ENCODE measurements at regions not wholly inside any gene's neighbourhood (a gene's known extent, or its start where the extent isn't known, plus 50 kb on each side); places are given as distances from the start of the nearest gene placed in this dataset.

GRCh38 chr12:61750604-61751003 is 509.6 kb upstream of the USP15 start:
- in situ Hi-C loops (cut with MboI; ENCODE audit: low pct_unique_long_range_greater_than_20kb, low sequenced_read_pairs, unreplicated experiment), result no loop called here
- TF ChIP-seq, protein P1, sequence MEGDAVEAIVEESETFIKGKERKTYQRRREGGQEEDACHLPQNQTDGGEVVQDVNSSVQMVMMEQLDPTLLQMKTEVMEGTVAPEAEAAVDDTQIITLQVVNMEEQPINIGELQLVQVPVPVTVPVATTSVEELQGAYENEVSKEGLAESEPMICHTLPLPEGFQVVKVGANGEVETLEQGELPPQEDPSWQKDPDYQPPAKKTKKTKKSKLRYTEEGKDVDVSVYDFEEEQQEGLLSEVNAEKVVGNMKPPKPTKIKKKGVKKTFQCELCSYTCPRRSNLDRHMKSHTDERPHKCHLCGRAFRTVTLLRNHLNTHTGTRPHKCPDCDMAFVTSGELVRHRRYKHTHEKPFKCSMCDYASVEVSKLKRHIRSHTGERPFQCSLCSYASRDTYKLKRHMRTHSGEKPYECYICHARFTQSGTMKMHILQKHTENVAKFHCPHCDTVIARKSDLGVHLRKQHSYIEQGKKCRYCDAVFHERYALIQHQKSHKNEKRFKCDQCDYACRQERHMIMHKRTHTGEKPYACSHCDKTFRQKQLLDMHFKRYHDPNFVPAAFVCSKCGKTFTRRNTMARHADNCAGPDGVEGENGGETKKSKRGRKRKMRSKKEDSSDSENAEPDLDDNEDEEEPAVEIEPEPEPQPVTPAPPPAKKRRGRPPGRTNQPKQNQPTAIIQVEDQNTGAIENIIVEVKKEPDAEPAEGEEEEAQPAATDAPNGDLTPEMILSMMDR (IDR thresholded peaks at IDR 0.05; ENCODE audit: extremely low read depth, insufficient read depth, missing control alignments), result no peak
- no peak for DNase-seq (ENCODE audit: low spot score)

GRCh38 chr12:61754214-61754613 is 506.0 kb upstream of the USP15 start:
- DNase-seq (ENCODE audit: low spot score), result no peak
- in situ Hi-C loops (cut with MboI; ENCODE audit: low pct_unique_long_range_greater_than_20kb, low sequenced_read_pairs, unreplicated experiment), result no loop called here
- TF ChIP-seq, protein P1 (IDR thresholded peaks at IDR 0.05; ENCODE audit: extremely low read depth, insufficient read depth, missing control alignments), result no peak

GRCh38 chr12:61757831-61758505 is 502.2 kb upstream of the USP15 start:
- DNase-seq (ENCODE audit: low spot score), result no peak
- in situ Hi-C loops (cut with MboI; ENCODE audit: low pct_unique_long_range_greater_than_20kb, low sequenced_read_pairs, unreplicated experiment), result no loop called here
- TF ChIP-seq, protein P1 (IDR thresholded peaks at IDR 0.05; ENCODE audit: extremely low read depth, insufficient read depth, missing control alignments), result no peak

- in situ Hi-C loops (cut with MboI; ENCODE audit: low pct_unique_long_range_greater_than_20kb, low sequenced_read_pairs, unreplicated experiment), result no loop called here
- TF ChIP-seq, protein P1 (IDR thresholded peaks at IDR 0.05; ENCODE audit: extremely low read depth, insufficient read depth, missing control alignments), result no peak
- no peak for DNase-seq (ENCODE audit: low spot score)
Measured at GRCh38 chr12:61758661-61759060, 501.5 kb upstream of the USP15 start.

DNA sequence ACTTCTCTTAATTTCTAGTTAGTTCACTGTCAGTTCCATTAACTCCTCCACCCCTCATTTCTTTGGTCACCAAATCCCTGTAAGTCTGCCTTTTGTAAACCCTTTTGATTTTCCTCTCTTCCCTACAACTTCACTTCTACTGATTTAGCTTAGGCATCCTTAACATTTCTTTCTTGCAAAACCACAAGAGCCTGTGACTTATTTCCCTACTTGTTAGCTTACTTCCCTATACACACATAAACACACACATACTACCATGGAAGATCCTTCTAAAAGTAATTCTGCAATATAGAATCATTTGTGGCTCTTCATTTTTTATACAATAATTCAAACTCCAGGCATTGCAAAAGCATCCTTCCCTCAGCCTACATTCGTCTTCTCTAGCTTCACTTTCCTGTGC is 494.3 kb upstream of the USP15 start:
- in situ Hi-C loops (cut with MboI; ENCODE audit: low pct_unique_long_range_greater_than_20kb, low sequenced_read_pairs, unreplicated experiment), result no loop called here
- TF ChIP-seq, protein P1 (IDR thresholded peaks at IDR 0.05; ENCODE audit: extremely low read depth, insufficient read depth, missing control alignments), result no peak
- no peak for DNase-seq (ENCODE audit: low spot score)

DNA sequence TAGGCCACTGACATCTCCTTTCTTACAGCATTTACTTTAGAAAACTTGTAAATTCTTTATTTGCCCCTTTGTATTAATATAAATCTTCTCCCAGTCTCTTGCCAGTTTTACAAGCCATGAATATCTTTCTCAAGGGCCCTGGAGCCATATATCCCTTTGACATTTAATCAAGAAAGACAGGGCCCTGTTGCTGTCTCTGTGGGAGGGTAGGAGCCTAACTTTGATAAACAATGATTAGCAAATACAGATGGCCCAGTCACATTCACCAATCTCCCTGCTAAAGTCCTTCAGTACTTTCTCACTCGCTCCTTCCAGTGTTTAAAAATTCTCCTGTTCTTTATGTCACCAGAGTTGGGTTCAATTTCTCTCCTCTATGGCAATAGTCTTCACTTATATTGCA is 479.8 kb upstream of the USP15 start:
- in situ Hi-C loops (cut with MboI; ENCODE audit: low pct_unique_long_range_greater_than_20kb, low sequenced_read_pairs, unreplicated experiment), result no loop called here
- no peak for DNase-seq (ENCODE audit: low spot score)
- TF ChIP-seq, protein P1 (IDR thresholded peaks at IDR 0.05; ENCODE audit: extremely low read depth, insufficient read depth, missing control alignments), result no peak
